ENCODE measurements at regions not wholly inside any gene's neighbourhood (a gene's known extent, or its start where the extent isn't known, plus 50 kb on each side); places are given as distances from the start of the nearest gene placed in this dataset.
A peak's percentile ranks its signal among the peaks of the same experiment; 100 is the strongest.
"Not testable (repeated sequence)": the region's sequence is repeated elsewhere in the genome, so short reads cannot be mapped to it uniquely, and the experiment has no call there.

GRCh38 chr12:9328065-9328464 lies 119.9 kb upstream of the PZP start:
- no peak overlapping the region for H3K27ac Mint-ChIP-seq
- no peaks in the 10 kb centered on the region for H3K27me3 Mint-ChIP-seq

GRCh38 chr12:9327320-9327719 lies 119.1 kb upstream of the PZP start:
- ATAC-seq (no peak), DNase-seq (no peak)
- H3K4me3 Mint-ChIP-seq, result no peak overlapping the region
- H3K27me3 Mint-ChIP-seq, result no peaks in the 10 kb centered on the region
- peaks cover 22% of the 10 kb centered on the region for H3K4me1 Mint-ChIP-seq
- no peaks in the 10 kb centered on the region for H3K9me3 ChIP-seq (ENCODE audit: control insufficient read depth, low read length, poor library complexity, severe bottlenecking)
- H3K27ac Mint-ChIP-seq, result no peak overlapping the region
- H3K36me3 Mint-ChIP-seq (ENCODE audit: low read depth), result no peaks in the 10 kb centered on the region

More at GRCh38 chr12:9328065-9328464, 119.9 kb upstream of the PZP start:
- H3K4me1 Mint-ChIP-seq, result peaks cover 22% of the 10 kb centered on the region
- ATAC-seq (no peak), DNase-seq (no peak)
- no peaks in the 10 kb centered on the region for H3K9me3 ChIP-seq (ENCODE audit: control insufficient read depth, low read length, poor library complexity, severe bottlenecking)
- H3K4me3 Mint-ChIP-seq, result no peak overlapping the region
- H3K36me3 Mint-ChIP-seq (ENCODE audit: low read depth), result no peaks in the 10 kb centered on the region

- not testable (repeated sequence) for H3K27me3 Mint-ChIP-seq; H3K27ac Mint-ChIP-seq; H3K9me3 ChIP-seq (ENCODE audit: control insufficient read depth, low read length, poor library complexity, severe bottlenecking); H3K4me3 Mint-ChIP-seq; DNase-seq; H3K36me3 Mint-ChIP-seq (ENCODE audit: low read depth); ATAC-seq
- H3K4me1 Mint-ChIP-seq, result peaks cover 22% of the 10 kb centered on the region
Measured at GRCh38 chr12:9326849-9327248, 118.7 kb upstream of the PZP start.

- DNase-seq, result no peak
- H3K4me1 Mint-ChIP-seq, result peaks cover 18% of the 10 kb centered on the region
- no peaks in the 10 kb centered on the region for H3K27me3 Mint-ChIP-seq
- no peak overlapping the region for H3K4me3 Mint-ChIP-seq
- no peak for ATAC-seq
- no peaks in the 10 kb centered on the region for H3K36me3 Mint-ChIP-seq (ENCODE audit: low read depth)
- no peak overlapping the region for H3K27ac Mint-ChIP-seq
- H3K9me3 ChIP-seq (ENCODE audit: control insufficient read depth, low read length, poor library complexity, severe bottlenecking), result no peaks in the 10 kb centered on the region
Measured at GRCh38 chr12:9326085-9326484, 117.9 kb upstream of the PZP start.

GRCh38 chr12:9325471-9325870 lies 117.3 kb upstream of the PZP start:
- no peaks in the 10 kb centered on the region for H3K27me3 Mint-ChIP-seq
- no peaks in the 10 kb centered on the region for H3K9me3 ChIP-seq (ENCODE audit: control insufficient read depth, low read length, poor library complexity, severe bottlenecking)
- H3K36me3 Mint-ChIP-seq (ENCODE audit: low read depth), result no peaks in the 10 kb centered on the region
- DNase-seq (no peak), ATAC-seq (no peak)
- peaks cover 17% of the 10 kb centered on the region for H3K4me1 Mint-ChIP-seq
- H3K4me3 Mint-ChIP-seq, result no peak overlapping the region
- H3K27ac Mint-ChIP-seq, result no peak overlapping the region

GRCh38 chr12:9324782-9325181 lies 116.6 kb upstream of the PZP start:
- no peak overlapping the region for H3K27ac Mint-ChIP-seq
- ATAC-seq, result no peak
- DNase-seq, result no peak
- H3K9me3 ChIP-seq (ENCODE audit: control insufficient read depth, low read length, poor library complexity, severe bottlenecking), result no peaks in the 10 kb centered on the region
- peaks cover 19% of the 10 kb centered on the region for H3K4me1 Mint-ChIP-seq
- H3K36me3 Mint-ChIP-seq (ENCODE audit: low read depth), result no peaks in the 10 kb centered on the region
- peaks cover 2% of the 10 kb centered on the region for H3K27me3 Mint-ChIP-seq
- H3K4me3 Mint-ChIP-seq, result no peak overlapping the region

- ATAC-seq (no peak), DNase-seq (no peak)
- H3K9me3 ChIP-seq (ENCODE audit: control insufficient read depth, low read length, poor library complexity, severe bottlenecking), result no peaks in the 10 kb centered on the region
- Mint-ChIP-seq H3K36me3 (ENCODE audit: low read depth) (no peaks in the 10 kb centered on the region), H3K4me1 (peaks cover 23% of the 10 kb centered on the region), H3K27ac (no peak overlapping the region), H3K27me3 (peaks cover 7% of the 10 kb centered on the region), H3K4me3 (no peak overlapping the region)
Measured at GRCh38 chr12:9323144-9323681, 115.0 kb upstream of the PZP start.

GRCh38 chr12:9319842-9320173 lies 111.6 kb upstream of the PZP start:
- Mint-ChIP-seq H3K4me1 (peaks cover 10% of the 10 kb centered on the region), H3K36me3 (ENCODE audit: low read depth) (no peaks in the 10 kb centered on the region), H3K27me3 (peaks cover 7% of the 10 kb centered on the region), H3K27ac (peak overlapping the region; percentile 51), H3K4me3 (no peak overlapping the region)
- no peaks in the 10 kb centered on the region for H3K9me3 ChIP-seq (ENCODE audit: control insufficient read depth, low read length, poor library complexity, severe bottlenecking)
- DNase-seq, result no peak
- no peak for ATAC-seq

- H3K27me3 Mint-ChIP-seq, result peaks cover 7% of the 10 kb centered on the region
- DNase-seq, result no peak
- H3K27ac Mint-ChIP-seq, result peak overlapping the region; percentile 51
- peak; percentile 41 for ATAC-seq
- peaks cover 10% of the 10 kb centered on the region for H3K4me1 Mint-ChIP-seq
- H3K36me3 Mint-ChIP-seq (ENCODE audit: low read depth), result no peaks in the 10 kb centered on the region
- H3K9me3 ChIP-seq (ENCODE audit: control insufficient read depth, low read length, poor library complexity, severe bottlenecking), result no peaks in the 10 kb centered on the region
- no peak overlapping the region for H3K4me3 Mint-ChIP-seq
Measured at GRCh38 chr12:9319044-9319841, 111.0 kb upstream of the PZP start.

GRCh38 chr12:9313479-9313878 lies 105.3 kb upstream of the PZP start:
- not testable (repeated sequence) for H3K36me3 Mint-ChIP-seq (ENCODE audit: low read depth); H3K9me3 ChIP-seq (ENCODE audit: control insufficient read depth, low read length, poor library complexity, severe bottlenecking); H3K27me3 Mint-ChIP-seq; H3K27ac Mint-ChIP-seq; H3K4me1 Mint-ChIP-seq; H3K4me3 Mint-ChIP-seq; DNase-seq; ATAC-seq

GRCh38 chr12:9312406-9313392 lies 104.5 kb upstream of the PZP start:
- H3K27me3 Mint-ChIP-seq; H3K36me3 Mint-ChIP-seq (ENCODE audit: low read depth); H3K4me3 Mint-ChIP-seq; H3K9me3 ChIP-seq (ENCODE audit: control insufficient read depth, low read length, poor library complexity, severe bottlenecking); ATAC-seq; H3K4me1 Mint-ChIP-seq; DNase-seq; H3K27ac Mint-ChIP-seq: not testable (repeated sequence)

GRCh38 chr12:9311454-9311853 lies 103.3 kb upstream of the PZP start:
- not testable (repeated sequence) for H3K36me3 Mint-ChIP-seq (ENCODE audit: low read depth); H3K27ac Mint-ChIP-seq; H3K9me3 ChIP-seq (ENCODE audit: control insufficient read depth, low read length, poor library complexity, severe bottlenecking); H3K27me3 Mint-ChIP-seq; H3K4me1 Mint-ChIP-seq; ATAC-seq; DNase-seq; H3K4me3 Mint-ChIP-seq

- not testable (repeated sequence) for DNase-seq; H3K27ac Mint-ChIP-seq; ATAC-seq; H3K4me3 Mint-ChIP-seq; H3K36me3 Mint-ChIP-seq (ENCODE audit: low read depth); H3K27me3 Mint-ChIP-seq; H3K4me1 Mint-ChIP-seq; H3K9me3 ChIP-seq (ENCODE audit: control insufficient read depth, low read length, poor library complexity, severe bottlenecking)
Measured at GRCh38 chr12:9310645-9311044, 102.5 kb upstream of the PZP start.
